A673 (cell line): ENCODE measurements at regions not wholly inside any gene's neighbourhood (a gene's known extent, or its start where the extent isn't known, plus 50 kb on each side); places are given as distances from the start of the nearest gene placed in this dataset.

Experiments
- BruUV-seq: library from RNA; stranded (reverse); fragments of 400-500 nt; replicated peaks from 2 replicates; lab custom pipeline; 2021; lab: Mats Ljungman, UMichigan
- CTCF ChIA-PET: fragments of 300-600 bp; sonication (Branson Sonifier 250); formaldehyde crosslinking; loops from one replicate; lab custom pipeline; 2022; ENCODE audit warnings: antibody characterized with exemption; lab: Charles Lee
- POLR2A ChIA-PET: fragments of 300-600 bp; sonication (Branson Sonifier 250); formaldehyde crosslinking; loops from one replicate; lab custom pipeline; 2022; ENCODE audit warnings: antibody characterized with exemption; ENCODE audit not compliant: low non-redundant PET; lab: Charles Lee
- DNase-seq: peaks from one replicate; pipeline ENCODE4 v3.0.0-alpha.2; 2015; ENCODE audit warnings: low spot score
- H3K27ac ChIP-seq: fragments of 200-600 bp; sonication (generic); 2 replicates; pipeline ENCODE4 v1.5.1; 2016; ENCODE audit warnings: mixed run types, low read depth, mild to moderate bottlenecking, mixed read lengths, antibody characterized with exemption, low read length; ENCODE audit not compliant: poor library complexity, severe bottlenecking
- H3K27me3 ChIP-seq: fragments of 200-600 bp; sonication (generic); replicated peaks from 2 replicates; pipeline ENCODE4 v1.6.1; 2017; ENCODE audit warnings: mixed run types, low read depth, mild to moderate bottlenecking, mixed read lengths, antibody characterized with exemption, low read length; ENCODE audit not compliant: insufficient read depth, poor library complexity
- H3K36me3 ChIP-seq: fragments of 200-600 bp; sonication (generic); 2 replicates; pipeline ENCODE4 v1.6.1; 2016; ENCODE audit warnings: mixed run types, mild to moderate bottlenecking, mixed read lengths, antibody characterized with exemption, low read length; ENCODE audit not compliant: insufficient read depth, poor library complexity, severe bottlenecking
- H3K4me1 ChIP-seq: fragments of 200-600 bp; sonication (generic); 2 replicates; pipeline ENCODE4 v1.6.1; 2017; ENCODE audit warnings: mixed run types, mild to moderate bottlenecking, mixed read lengths, antibody characterized with exemption, low read length; ENCODE audit not compliant: insufficient read depth, poor library complexity, severe bottlenecking
- H3K4me3 ChIP-seq: fragments of 200-600 bp; sonication (generic); 2 replicates; pipeline ENCODE4 v1.5.1; 2016; ENCODE audit warnings: low read depth, mixed run types, mild to moderate bottlenecking, mixed read lengths, low read length; ENCODE audit not compliant: poor library complexity, severe bottlenecking
- H3K9me3 ChIP-seq: fragments of 200-600 bp; sonication (generic); 2 replicates; pipeline ENCODE4 v1.6.1; 2016; ENCODE audit warnings: mixed run types, low read depth, mild to moderate bottlenecking, mixed read lengths, antibody characterized with exemption, low read length; ENCODE audit not compliant: poor library complexity, severe bottlenecking
- EZH2 ChIP-seq: fragments of 200-600 bp; sonication (generic); IDR thresholded peaks from 2 replicates; pipeline ENCODE4 v1.6.1; 2017; ENCODE audit warnings: borderline replicate concordance, low read depth, mild to moderate bottlenecking, mixed read lengths, antibody characterized with exemption, low read length; ENCODE audit not compliant: poor library complexity, severe bottlenecking
- intact Hi-C: fragments of 100-400 bp; cut with micrococcal nuclease; formaldehyde crosslinking; loops from one replicate; pipeline ENCODE4 v1.10.0; 2022; ENCODE audit not compliant: unreplicated experiment
- TF ChIP-seq, protein P1 (sequence below): fragments of 300-800, 200-600 bp; sonication (generic); conservative IDR thresholded peaks from 2 replicates; pipeline ENCODE4 v1.5.1; 2017; ENCODE audit warnings: low read depth, mild to moderate bottlenecking, antibody characterized with exemption, low read length, moderate library complexity, mixed read lengths

DNA sequence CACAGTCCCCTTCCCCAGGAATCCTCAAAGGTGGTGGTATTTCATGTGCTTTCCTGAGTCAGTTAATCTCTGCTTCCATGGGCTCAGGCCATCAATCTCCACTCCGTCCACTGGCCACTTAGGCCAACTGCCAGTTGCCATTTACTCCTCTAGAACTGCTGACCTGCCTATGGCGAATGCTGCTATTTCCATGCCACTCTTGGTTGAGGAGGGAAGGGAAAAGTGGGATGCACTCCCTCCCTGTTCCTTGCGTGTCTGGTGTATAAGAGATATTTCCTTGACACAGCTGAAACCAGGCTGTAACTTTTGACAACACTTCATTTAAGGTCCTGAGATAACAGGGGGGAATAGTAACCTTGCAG, 261.5 kb downstream of the MREG start:
- TF ChIP-seq, protein P1, sequence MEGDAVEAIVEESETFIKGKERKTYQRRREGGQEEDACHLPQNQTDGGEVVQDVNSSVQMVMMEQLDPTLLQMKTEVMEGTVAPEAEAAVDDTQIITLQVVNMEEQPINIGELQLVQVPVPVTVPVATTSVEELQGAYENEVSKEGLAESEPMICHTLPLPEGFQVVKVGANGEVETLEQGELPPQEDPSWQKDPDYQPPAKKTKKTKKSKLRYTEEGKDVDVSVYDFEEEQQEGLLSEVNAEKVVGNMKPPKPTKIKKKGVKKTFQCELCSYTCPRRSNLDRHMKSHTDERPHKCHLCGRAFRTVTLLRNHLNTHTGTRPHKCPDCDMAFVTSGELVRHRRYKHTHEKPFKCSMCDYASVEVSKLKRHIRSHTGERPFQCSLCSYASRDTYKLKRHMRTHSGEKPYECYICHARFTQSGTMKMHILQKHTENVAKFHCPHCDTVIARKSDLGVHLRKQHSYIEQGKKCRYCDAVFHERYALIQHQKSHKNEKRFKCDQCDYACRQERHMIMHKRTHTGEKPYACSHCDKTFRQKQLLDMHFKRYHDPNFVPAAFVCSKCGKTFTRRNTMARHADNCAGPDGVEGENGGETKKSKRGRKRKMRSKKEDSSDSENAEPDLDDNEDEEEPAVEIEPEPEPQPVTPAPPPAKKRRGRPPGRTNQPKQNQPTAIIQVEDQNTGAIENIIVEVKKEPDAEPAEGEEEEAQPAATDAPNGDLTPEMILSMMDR = no peak
- TF ChIP-seq EZH2 = no peak
- no peak for DNase-seq
- Histone ChIP-seq H3K4me3 (no peak overlapping the region), H3K27ac (no peak overlapping the region), H3K9me3 (no peaks in the 10 kb centered on the region), H3K27me3 (no peaks in the 10 kb centered on the region), H3K4me1 (peaks cover 3% of the 10 kb centered on the region), H3K36me3 (no peaks in the 10 kb centered on the region)
- intact Hi-C loops = no loop called here
- CTCF ChIA-PET = no interaction called here
- POLR2A ChIA-PET = no interaction called here
- BruUV-seq = no TSS peak

DNA sequence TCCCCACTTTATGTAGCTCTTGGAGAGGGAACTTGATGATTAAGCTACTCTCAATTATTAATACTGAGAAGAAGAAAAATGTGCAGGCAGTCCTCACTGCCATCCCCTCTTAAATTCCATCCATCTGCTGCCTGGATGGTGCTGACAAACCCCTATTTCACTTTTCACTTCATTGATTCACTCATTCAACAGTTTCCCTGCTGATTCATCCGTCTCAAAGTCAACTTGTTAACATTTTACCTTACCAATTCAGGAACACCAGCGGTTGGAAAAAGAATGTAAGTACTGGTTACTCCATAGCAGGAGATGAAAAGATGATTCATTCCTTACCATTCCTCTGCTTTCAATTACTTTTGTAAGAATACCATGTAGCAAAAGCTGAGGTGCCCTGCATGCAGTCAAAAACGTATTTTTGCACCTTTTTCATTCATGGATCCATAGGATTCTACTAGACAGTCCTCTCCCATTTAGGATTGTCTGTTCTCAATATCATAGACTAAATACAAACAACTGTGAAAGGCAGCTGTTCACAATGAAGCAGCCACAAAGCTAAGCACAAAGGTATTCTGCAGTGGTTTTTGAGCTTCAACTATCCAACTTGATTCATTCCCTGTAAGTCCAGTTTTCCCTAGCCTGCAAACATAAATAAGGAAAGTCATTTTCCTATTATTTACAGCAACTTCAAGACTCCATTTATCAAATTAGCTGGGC, 262.0 kb downstream of the MREG start:
- TF ChIP-seq EZH2 = no peak
- TF ChIP-seq, protein P1 = no peak
- POLR2A ChIA-PET = no interaction called here
- Histone ChIP-seq H3K27ac (no peak overlapping the region), H3K27me3 (no peaks in the 10 kb centered on the region), H3K9me3 (no peaks in the 10 kb centered on the region), H3K36me3 (no peaks in the 10 kb centered on the region), H3K4me3 (no peak overlapping the region), H3K4me1 (peaks cover 1% of the 10 kb centered on the region)
- intact Hi-C loops = no loop called here
- no peak for DNase-seq
- CTCF ChIA-PET = no interaction called here
- BruUV-seq = no TSS peak

DNA sequence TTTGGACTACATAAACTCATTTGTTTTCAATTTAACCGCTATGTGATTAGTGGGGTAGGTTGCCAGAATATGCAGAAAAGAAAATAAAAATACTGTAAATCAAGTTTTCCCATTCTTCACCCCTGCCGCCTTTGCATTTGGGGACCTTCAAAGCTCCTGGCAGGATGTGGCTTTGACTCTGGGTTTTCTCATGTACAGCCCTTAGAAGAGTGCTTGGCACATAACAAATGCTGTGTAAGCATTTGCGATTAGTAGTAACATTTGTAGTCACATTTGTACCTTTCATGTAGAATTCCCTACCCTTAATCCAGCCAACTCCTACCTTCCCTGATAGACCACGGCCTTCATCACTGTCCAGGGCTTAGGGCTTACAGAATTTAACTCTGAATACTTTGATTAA, 262.6 kb downstream of the MREG start:
- BruUV-seq = no TSS peak
- H3K9me3 ChIP-seq = no peaks in the 10 kb centered on the region
- TF ChIP-seq, protein P1 = no peak
- no peak for TF ChIP-seq EZH2
- POLR2A ChIA-PET = no interaction called here
- no peaks in the 10 kb centered on the region for H3K36me3 ChIP-seq
- no peaks in the 10 kb centered on the region for H3K27me3 ChIP-seq
- no peak overlapping the region for H3K4me3 ChIP-seq
- CTCF ChIA-PET = no interaction called here
- no peak overlapping the region for H3K27ac ChIP-seq
- intact Hi-C loops = no loop called here
- DNase-seq = no peak
- no peaks in the 10 kb centered on the region for H3K4me1 ChIP-seq
